ENCODE measurements at regions not wholly inside any gene's neighbourhood (a gene's known extent, or its start where the extent isn't known, plus 50 kb on each side); places are given as distances from the start of the nearest gene placed in this dataset.

GRCh38 chr6:87908978-87909811 lies 138.4 kb upstream of the SPACA1 start:
- no peak for DNase-seq (ENCODE audit: low read depth, low spot score)

DNA sequence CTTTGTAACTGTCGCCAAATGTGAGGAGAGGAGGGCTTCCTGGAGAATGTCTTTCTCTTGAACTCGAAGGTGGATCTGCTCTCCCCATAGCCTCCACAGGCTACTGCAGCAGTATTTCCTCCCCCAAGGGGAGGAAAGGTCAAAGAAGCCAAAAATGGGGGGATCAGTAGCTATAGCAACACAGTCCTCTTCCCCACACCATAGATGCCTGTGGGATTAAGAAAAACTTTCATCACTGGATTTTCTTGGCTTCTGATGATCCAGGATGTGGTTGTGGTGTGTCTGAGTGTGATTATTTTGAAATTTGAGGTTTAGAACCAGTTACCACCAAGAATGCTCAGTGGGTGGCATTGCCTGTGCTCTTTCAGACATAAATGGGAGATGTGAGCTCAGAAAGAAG lies 140.1 kb upstream of the SPACA1 start:
- DNase-seq (ENCODE audit: low read depth, low spot score) = peak; percentile 29

GRCh38 chr6:87905101-87905641 lies 142.5 kb upstream of the SPACA1 start:
- DNase-seq (ENCODE audit: low read depth, low spot score) = no peak

DNA sequence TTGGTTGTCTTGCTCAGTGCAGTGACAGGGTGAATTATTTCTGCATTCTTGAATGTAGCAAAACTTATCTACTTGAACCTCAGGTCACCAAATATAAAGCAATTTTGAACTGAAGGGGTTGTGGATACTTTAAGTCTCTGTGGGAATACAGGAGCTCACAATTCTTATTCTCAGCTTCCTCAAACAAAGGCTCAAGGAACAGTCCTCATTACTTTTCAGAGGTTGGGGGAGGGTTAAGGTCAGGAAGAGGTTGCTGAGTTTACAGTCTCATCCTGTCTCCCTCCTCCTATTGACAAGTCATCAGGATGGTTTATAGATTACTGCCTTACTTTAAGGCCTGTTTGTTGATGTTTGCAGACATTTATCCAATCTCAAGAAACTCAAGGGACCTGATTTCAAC lies 143.6 kb upstream of the SPACA1 start:
- no peak for DNase-seq (ENCODE audit: low read depth, low spot score)

GRCh38 chr6:87903323-87903722 lies 144.3 kb upstream of the SPACA1 start:
- DNase-seq (ENCODE audit: low read depth, low spot score) = no peak

- no peak for DNase-seq (ENCODE audit: low read depth, low spot score)
Observed at GRCh38 chr6:87902383-87902782, 145.3 kb upstream of the SPACA1 start.

DNA sequence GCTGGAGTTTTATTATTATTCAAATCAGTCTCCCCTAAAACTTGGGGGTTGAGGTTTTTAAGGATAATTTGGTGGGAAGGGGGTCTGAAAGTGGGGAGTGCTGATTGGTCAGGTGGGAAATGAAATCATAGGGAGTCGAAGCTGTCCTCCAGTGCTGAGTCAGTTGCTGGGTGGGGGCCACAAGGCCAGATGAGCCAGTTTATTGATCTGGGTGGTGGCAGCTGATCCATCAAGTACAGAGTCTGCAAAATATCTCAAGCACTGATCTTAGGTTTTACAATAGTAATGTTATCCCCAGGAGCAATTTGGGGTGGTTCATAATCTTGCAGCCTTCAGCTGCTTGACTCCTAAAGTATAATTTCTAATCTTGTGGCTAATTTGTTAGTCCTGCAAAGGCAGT lies 146.0 kb upstream of the SPACA1 start:
- DNase-seq (ENCODE audit: low read depth, low spot score) = no peak

DNA sequence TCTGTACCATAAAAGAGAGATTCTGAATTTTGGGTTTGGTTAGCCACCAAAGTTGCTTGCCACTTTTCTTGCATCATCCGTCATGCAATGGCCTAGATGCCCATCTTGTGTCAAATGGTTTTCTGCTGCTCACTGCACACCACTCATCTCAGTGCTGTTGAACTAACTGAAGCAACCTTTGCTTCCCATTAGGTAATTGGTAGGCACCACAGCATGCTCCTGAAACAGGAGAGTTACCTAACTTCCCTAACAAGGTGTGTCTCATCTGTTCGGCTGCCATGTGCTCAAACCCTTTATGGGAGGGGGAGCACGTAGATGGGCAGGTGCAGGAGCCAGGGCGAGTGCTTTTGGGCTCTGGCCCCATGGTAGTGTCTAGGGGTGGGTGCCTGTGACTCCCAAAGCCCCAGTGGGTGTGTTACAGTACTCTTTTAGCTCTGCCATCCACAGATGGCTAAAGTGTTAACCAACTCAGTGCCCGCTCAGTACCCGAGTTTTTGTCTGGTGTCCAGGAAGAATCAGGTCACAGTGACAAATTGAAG lies 147.4 kb upstream of the SPACA1 start:
- DNase-seq (ENCODE audit: low read depth, low spot score) = no peak

- DNase-seq (ENCODE audit: low read depth, low spot score) = no peak
Observed at GRCh38 chr6:87899499-87900147, 148.0 kb upstream of the SPACA1 start.

- no peak for DNase-seq (ENCODE audit: low read depth, low spot score)
Observed at GRCh38 chr6:87897663-87898062, 150.0 kb upstream of the SPACA1 start.

GRCh38 chr6:87897013-87897412 lies 150.6 kb upstream of the SPACA1 start:
- no peak for DNase-seq (ENCODE audit: low read depth, low spot score)

DNA sequence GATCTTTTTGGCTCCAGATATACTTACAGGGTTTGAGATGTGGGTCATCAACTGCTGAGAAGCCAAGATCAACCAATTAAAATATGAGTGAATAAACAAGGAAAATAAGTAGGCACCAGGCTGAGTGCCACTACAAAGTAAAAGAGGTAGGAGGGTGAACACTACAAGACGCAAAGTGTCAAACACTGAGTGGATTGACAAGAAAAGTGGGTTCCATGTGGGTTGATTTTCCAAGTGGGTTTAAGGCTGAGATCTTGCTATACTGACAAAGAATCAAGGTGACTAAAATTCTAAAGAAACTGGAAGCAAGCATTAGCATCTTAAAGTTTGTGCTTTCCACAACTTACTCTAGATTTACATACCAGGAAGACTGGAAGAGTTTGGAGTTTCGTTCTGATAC lies 160.4 kb upstream of the SPACA1 start:
- DNase-seq (ENCODE audit: low read depth, low spot score) = no peak

DNA sequence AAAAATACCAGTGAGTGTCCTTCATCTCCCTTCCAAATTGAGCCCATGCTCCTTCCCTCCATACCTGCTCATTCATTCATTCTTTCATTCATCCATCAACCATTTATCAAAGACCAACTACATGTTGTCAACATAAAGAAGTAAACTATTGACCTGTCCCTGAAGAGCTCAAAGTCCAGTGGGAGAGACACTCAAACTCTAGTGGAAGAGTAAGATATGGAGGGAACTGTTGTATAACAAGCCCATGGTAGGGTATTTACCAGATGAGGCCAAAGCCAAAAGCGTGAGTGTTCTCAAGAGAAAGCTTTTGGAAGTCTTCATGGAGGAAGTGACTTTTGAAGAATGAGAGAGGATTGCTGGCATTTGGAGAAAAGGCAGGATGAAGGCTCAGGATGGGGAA lies 163.4 kb upstream of the SPACA1 start:
- DNase-seq (ENCODE audit: low read depth, low spot score) = no peak

- no peak for DNase-seq (ENCODE audit: low read depth, low spot score)
Observed at GRCh38 chr6:87881342-87881895, 166.2 kb upstream of the SPACA1 start.

DNA sequence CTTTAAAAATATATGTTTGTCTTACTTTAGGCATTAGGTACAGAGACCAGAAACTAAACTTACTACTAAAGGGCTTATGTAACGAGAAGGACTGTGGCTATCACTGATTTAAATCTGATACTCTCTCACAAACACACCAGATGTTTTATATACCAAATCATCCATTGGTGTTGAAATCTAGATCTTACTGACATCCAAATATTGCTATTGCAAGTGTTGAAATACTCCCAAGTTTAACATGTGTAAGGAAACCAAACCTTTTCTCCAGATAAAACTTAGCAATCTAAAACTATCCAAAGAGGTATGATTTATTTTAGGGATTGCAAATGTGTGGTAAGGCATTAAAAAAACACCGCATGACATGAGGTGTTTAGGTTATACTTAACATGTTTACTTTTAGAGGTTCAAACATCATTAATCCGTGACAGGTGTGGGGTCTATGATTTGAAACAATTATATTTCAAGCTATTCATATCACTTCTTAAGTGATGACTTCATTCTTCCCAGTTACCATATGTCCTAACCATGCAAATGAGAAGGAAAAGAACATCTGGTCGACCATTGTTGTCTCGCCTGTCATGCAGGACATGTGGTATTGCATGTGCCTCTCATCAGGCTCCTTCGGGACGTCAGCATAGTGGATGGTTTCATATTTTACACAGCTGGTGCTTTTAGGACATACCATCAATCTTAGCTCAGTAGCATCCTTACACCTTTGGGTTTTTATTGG lies 168.3 kb upstream of the SPACA1 start:
- no peak for DNase-seq (ENCODE audit: low read depth, low spot score)

- DNase-seq (ENCODE audit: low read depth, low spot score) = no peak
Observed at GRCh38 chr6:87875781-87876180, 171.9 kb upstream of the SPACA1 start.

DNA sequence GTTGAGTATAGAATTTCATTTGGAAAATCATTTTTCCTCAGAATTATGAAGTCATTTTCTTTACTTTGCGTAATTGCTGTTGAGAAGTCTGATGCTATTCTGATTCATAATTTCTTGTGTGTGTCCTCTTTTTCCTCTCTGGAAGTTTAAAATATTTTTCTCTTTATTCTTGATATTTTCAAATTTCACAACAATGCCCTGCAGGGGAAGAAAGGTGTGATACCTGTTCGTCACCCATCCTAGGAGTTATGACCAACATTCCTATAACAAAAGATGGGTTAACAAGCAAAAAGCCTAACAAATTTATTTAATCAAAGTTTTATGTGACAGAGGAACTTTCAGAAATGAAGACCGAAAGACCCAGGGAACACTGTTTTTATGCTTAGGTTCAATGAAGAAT lies 171.5 kb upstream of the AKIRIN2 start:
- no peak for DNase-seq (ENCODE audit: low read depth, low spot score)

DNA sequence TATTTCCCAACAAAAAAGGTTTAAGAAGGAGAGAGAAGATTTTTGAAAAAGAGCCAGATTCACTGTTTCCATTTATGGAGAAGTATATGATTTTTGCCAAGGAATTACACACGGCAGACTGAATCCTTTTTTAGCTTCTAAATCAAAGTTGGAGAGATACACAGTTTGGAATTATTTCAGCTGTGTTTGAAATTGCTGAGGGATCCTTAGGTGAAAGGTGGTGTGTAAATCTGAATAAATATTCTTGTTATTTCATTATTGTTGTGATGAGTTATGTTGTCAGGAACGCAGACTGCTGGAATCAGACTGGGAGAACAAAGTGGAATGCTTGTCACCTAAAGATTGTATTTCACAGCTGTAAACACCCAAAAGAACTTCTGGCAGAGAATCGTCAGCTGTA lies 168.5 kb upstream of the AKIRIN2 start:
- DNase-seq (ENCODE audit: low read depth, low spot score) = no peak

GRCh38 chr6:87869064-87869905 lies 167.3 kb upstream of the AKIRIN2 start:
- DNase-seq (ENCODE audit: low read depth, low spot score) = no peak

- no peak for DNase-seq (ENCODE audit: low read depth, low spot score)
Observed at GRCh38 chr6:87860902-87861301, 158.9 kb upstream of the AKIRIN2 start.

DNA sequence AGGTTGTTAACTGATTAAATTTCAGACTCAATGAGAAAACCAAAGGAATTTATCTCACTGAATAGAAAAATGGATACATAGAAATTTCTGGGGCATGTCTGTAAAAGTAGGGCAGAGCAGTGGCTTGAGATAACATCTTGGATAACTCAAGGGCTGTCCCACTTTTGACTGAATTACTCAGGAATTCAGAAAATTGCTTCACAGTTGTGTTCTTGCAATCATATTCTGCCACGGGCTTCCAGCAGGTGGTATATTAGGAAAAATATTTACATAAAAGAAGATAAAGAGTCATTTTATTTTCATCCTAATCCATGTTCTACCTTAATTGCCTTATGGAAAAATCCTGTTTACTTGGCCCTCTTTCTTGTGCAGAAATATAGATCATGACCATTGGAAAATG lies 156.4 kb upstream of the AKIRIN2 start:
- no peak for DNase-seq (ENCODE audit: low read depth, low spot score)
